Esophagus squamous epithelium (tissue), 5 donors: ENCODE measurements at regions not wholly inside any gene's neighbourhood (a gene's known extent, or its start where the extent isn't known, plus 50 kb on each side); places are given as distances from the start of the nearest gene placed in this dataset.

Source experiments
- DNase-seq: peaks from one replicate; lab custom pipeline; 2025; lab: John Stamatoyannopoulos, UW
- H3K27ac ChIP-seq, 4 donors: fragments of 200-600 bp; sonication (generic); one replicate each; pipeline ENCODE4 v1.5.1; 2016 to 2019; ENCODE audit warnings: mild to moderate bottlenecking in 1 of 4
- H3K27me3 ChIP-seq, 4 donors: fragments of 200-600 bp; sonication (generic); 1 replicate in 3 of 4; 2 replicates in 1 of 4; pipeline versions ENCODE4 v1.5.1 to v1.6.0; 2017 to 2021; ENCODE audit warnings: antibody characterized with exemption in 1 of 4
- H3K36me3 ChIP-seq, 3 donors: fragments of 200-600 bp; sonication (generic); one replicate each; pipeline ENCODE4 v1.5.1; 2016 to 2019
- H3K4me1 ChIP-seq, 3 donors: fragments of 200-600 bp; sonication (generic); one replicate each; pipeline ENCODE4 v1.5.1; 2017 to 2019
- H3K4me3 ChIP-seq, 4 donors: fragments of 200-600 bp; sonication (generic); 1 replicate in 3 of 4; 2 replicates in 1 of 4; pipeline ENCODE4 v1.5.1; 2016 to 2019; ENCODE audit warnings: mild to moderate bottlenecking in 2 of 4, moderate library complexity in 1 of 4
- H3K9me3 ChIP-seq, 3 donors: fragments of 200-600 bp; sonication (generic); one replicate each; pipeline ENCODE4 v1.5.1; 2016 to 2019
- CTCF ChIP-seq, 6 experiments: fragments of 450-650 bp in 4 of 6; fragments of 200-600 bp in 2 of 6; sonication (generic) in 2 of 6; IDR thresholded peaks; one replicate each; pipeline ENCODE4 v1.5.1; 2016 to 2019; ENCODE audit warnings: antibody characterized with exemption in 6 of 6, mild to moderate bottlenecking in 4 of 6, moderate library complexity in 4 of 6
- POLR2A ChIP-seq, 4 donors: fragments of 450-650 bp; IDR thresholded peaks; one replicate each; pipeline ENCODE4 v1.6.1; 2017; ENCODE audit warnings: antibody characterized with exemption in 4 of 4, mild to moderate bottlenecking in 4 of 4, moderate library complexity in 3 of 4
- WGBS, 2 donors: methylation state at CpG; one replicate each; pipeline ENCODE4 v1.1.5; 2018; 5-methylcytosine and 5-hydroxymethylcytosine counted together
- intact Hi-C: fragments of 100-400 bp; cut with DNase I; formaldehyde crosslinking; loops from one replicate; pipeline ENCODE4 v1.15.0; 2022
- donor health status: DM: yes; HTN: yes; CAD: no.

GRCh38 chr4:112859456-112860184 is 189.8 kb upstream of the ANK2 start:
- no peaks in the 10 kb centered on the region for H3K36me3 ChIP-seq
- intact Hi-C loops, result no loop called here

GRCh38 chr4:112860830-112861690 is 188.4 kb upstream of the ANK2 start:
- H3K27ac ChIP-seq, result peak overlapping the region in 2 of 4 donors; percentile 6 to 26
- WGBS, 2 donors, result 78 to 86% methylated on average over 5 of the region's 5 CpGs
- intact Hi-C loops, result no loop called here

More at GRCh38 chr4:112859456-112860184, 189.8 kb upstream of the ANK2 start:
- no peaks in the 10 kb centered on the region for H3K27me3 ChIP-seq
- peak overlapping the region in 1 of 4 donors; percentile 29 for H3K27ac ChIP-seq
- DNase-seq, result no peak
- H3K4me3 ChIP-seq, result no peak overlapping the region
- 78 to 87% methylated on average over 2 of the region's 2 CpGs for WGBS, 2 donors
- H3K9me3 ChIP-seq, result no peaks in the 10 kb centered on the region
- H3K4me1 ChIP-seq, result peaks cover under 1 to 14% (median 4%) of the 10 kb centered on the region in 3 donors
- TF ChIP-seq CTCF (IDR thresholded peaks at IDR 0.05) (no peak), POLR2A (IDR thresholded peaks at IDR 0.05) (no peak)

GRCh38 chr4:112861691-112862674 is 187.5 kb upstream of the ANK2 start:
- no peak for TF ChIP-seq POLR2A (IDR thresholded peaks at IDR 0.05)
- TF ChIP-seq CTCF (IDR thresholded peaks at IDR 0.05), result no peak
- Histone ChIP-seq H3K36me3 (no peaks in the 10 kb centered on the region), H3K4me1 (peaks cover 0 to 8% (median 3%) of the 10 kb centered on the region in 3 donors), H3K27ac (peak overlapping the region in 1 of 4 donors; percentile 26), H3K27me3 (no peaks in the 10 kb centered on the region), H3K9me3 (no peaks in the 10 kb centered on the region), H3K4me3 (no peak overlapping the region)
- intact Hi-C loops, result no loop called here
- WGBS, 2 donors, result 69 to 76% methylated on average over 3 of the region's 3 CpGs
- no peak for DNase-seq

More at GRCh38 chr4:112860830-112861690, 188.4 kb upstream of the ANK2 start:
- Histone ChIP-seq H3K27me3 (no peaks in the 10 kb centered on the region), H3K9me3 (no peaks in the 10 kb centered on the region), H3K36me3 (no peaks in the 10 kb centered on the region), H3K4me3 (no peak overlapping the region), H3K4me1 (peaks cover 0 to 14% (median 4%) of the 10 kb centered on the region in 3 donors)
- DNase-seq, result no peak
- TF ChIP-seq CTCF (IDR thresholded peaks at IDR 0.05) (no peak), POLR2A (IDR thresholded peaks at IDR 0.05) (no peak)

GRCh38 chr4:112865443-112865842 is 184.0 kb upstream of the ANK2 start:
- TF ChIP-seq CTCF (IDR thresholded peaks at IDR 0.05) (no peak), POLR2A (IDR thresholded peaks at IDR 0.05) (no peak)
- DNase-seq, result no peak
- H3K9me3 ChIP-seq, result no peaks in the 10 kb centered on the region
- no peak overlapping the region for H3K27ac ChIP-seq
- intact Hi-C loops, result no loop called here
- H3K4me3 ChIP-seq, result no peak overlapping the region
- no peaks in the 10 kb centered on the region for H3K36me3 ChIP-seq
- no peaks in the 10 kb centered on the region for H3K4me1 ChIP-seq
- no peaks in the 10 kb centered on the region for H3K27me3 ChIP-seq
